Central memory CD8-positive, alpha-beta T cell (primary cell): ENCODE measurements at regions not wholly inside any gene's neighbourhood (a gene's known extent, or its start where the extent isn't known, plus 50 kb on each side); places are given as distances from the start of the nearest gene placed in this dataset.

Experiments
- ATAC-seq: fragments of 150-1000 bp; cut with Tn5 transposase; replicated peaks from 2 replicates; pipeline ENCODE4 v1.10.0; 2022; ENCODE audit warnings: mild to moderate bottlenecking, moderate FRiP score, moderate number of reproducible peaks; ENCODE audit not compliant: poor library complexity, severe bottlenecking; ENCODE audit errors: extremely low read depth
- DNase-seq, 2 donors: peaks; one replicate each; pipeline ENCODE4 v3.0.0; 2021; ENCODE audit warnings: low spot score in 2 of 2
- H3K27ac Mint-ChIP-seq: one replicate; pipeline ENCODE4 v1.8.0; 2022; ENCODE audit warnings: low read depth, mild to moderate bottlenecking, moderate library complexity, mixed read lengths
- H3K27me3 Mint-ChIP-seq: one replicate; pipeline ENCODE4 v1.8.0; 2022; ENCODE audit warnings: mixed read lengths
- H3K36me3 Mint-ChIP-seq: one replicate; pipeline ENCODE4 v1.8.0; 2022; ENCODE audit warnings: mild to moderate bottlenecking, moderate library complexity, mixed read lengths; ENCODE audit not compliant: insufficient read depth
- H3K4me1 Mint-ChIP-seq: one replicate; pipeline ENCODE4 v1.8.0; 2022; ENCODE audit warnings: mixed read lengths
- H3K4me3 Mint-ChIP-seq: one replicate; pipeline ENCODE4 v1.8.0; 2022; ENCODE audit warnings: mild to moderate bottlenecking, moderate library complexity, mixed read lengths
- H3K9me3 Mint-ChIP-seq: one replicate; pipeline ENCODE4 v1.8.0; 2022; ENCODE audit warnings: mixed read lengths

GRCh38 chr2:234655706-234656105 lies 158.8 kb upstream of the ARL4C start:
- Mint-ChIP-seq H3K4me1 (no peaks in the 10 kb centered on the region), H3K27me3 (peaks cover 71% of the 10 kb centered on the region), H3K4me3 (no peak overlapping the region), H3K36me3 (no peaks in the 10 kb centered on the region), H3K9me3 (peaks cover 5% of the 10 kb centered on the region), H3K27ac (no peak overlapping the region)
- DNase-seq (no peak), ATAC-seq (no peak)

GRCh38 chr2:234650911-234651310 lies 154.0 kb upstream of the ARL4C start:
- DNase-seq (no peak), ATAC-seq (no peak)
- no peaks in the 10 kb centered on the region for H3K4me1 Mint-ChIP-seq
- H3K9me3 Mint-ChIP-seq: no peaks in the 10 kb centered on the region
- H3K27me3 Mint-ChIP-seq: peaks cover 50% of the 10 kb centered on the region
- H3K4me3 Mint-ChIP-seq: no peak overlapping the region
- H3K27ac Mint-ChIP-seq: no peak overlapping the region
- no peaks in the 10 kb centered on the region for H3K36me3 Mint-ChIP-seq

DNA sequence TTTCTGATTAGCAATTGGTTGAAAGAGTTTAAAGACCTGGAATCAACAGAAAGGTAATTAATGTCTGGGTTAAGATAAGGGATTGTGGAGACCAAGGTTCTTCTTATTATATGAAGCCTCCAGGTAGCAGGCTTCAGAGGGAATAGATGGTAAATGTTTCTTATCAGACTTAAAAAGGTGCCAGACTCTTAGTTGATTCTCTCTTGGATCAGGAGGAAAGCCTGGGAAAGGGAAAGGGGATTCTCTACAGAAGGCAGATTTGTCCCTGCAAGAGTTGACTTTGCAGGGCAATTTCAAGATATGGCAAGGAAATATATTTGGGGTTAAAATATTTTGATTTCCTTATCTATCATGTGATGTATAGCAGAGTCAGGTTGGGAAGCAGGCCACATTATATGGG lies 153.1 kb upstream of the ARL4C start:
- H3K27me3 Mint-ChIP-seq: peaks cover 50% of the 10 kb centered on the region
- no peaks in the 10 kb centered on the region for H3K4me1 Mint-ChIP-seq
- H3K9me3 Mint-ChIP-seq: no peaks in the 10 kb centered on the region
- DNase-seq (no peak), ATAC-seq (no peak)
- H3K36me3 Mint-ChIP-seq: no peaks in the 10 kb centered on the region
- no peak overlapping the region for H3K27ac Mint-ChIP-seq
- H3K4me3 Mint-ChIP-seq: no peak overlapping the region

DNA sequence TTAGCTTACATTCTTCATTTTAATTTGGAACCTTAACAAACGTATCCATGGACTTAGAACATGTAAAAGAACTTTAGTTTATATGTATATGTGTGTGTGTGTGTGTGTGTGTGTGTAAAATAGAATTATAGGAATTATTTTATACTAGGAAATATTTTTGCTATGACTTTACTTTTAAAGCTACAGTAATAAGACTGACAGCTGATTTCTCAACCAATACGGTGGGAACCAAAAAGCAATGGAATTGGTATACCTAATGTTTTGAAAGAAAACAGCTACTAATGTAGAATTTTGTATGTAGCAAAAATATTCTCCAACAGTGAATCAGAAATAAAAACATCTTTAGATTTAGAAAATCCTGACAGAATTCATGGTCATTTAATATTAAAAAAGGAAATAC lies 146.5 kb upstream of the ARL4C start:
- no peaks in the 10 kb centered on the region for H3K9me3 Mint-ChIP-seq
- no peak overlapping the region for H3K27ac Mint-ChIP-seq
- no peaks in the 10 kb centered on the region for H3K36me3 Mint-ChIP-seq
- peaks cover 32% of the 10 kb centered on the region for H3K27me3 Mint-ChIP-seq
- H3K4me3 Mint-ChIP-seq: no peak overlapping the region
- ATAC-seq (no peak), DNase-seq (no peak)
- H3K4me1 Mint-ChIP-seq: no peaks in the 10 kb centered on the region

GRCh38 chr2:234641086-234641485 lies 144.2 kb upstream of the ARL4C start:
- H3K36me3 Mint-ChIP-seq: no peaks in the 10 kb centered on the region
- H3K4me1 Mint-ChIP-seq: no peaks in the 10 kb centered on the region
- ATAC-seq (no peak), DNase-seq (no peak)
- no peaks in the 10 kb centered on the region for H3K9me3 Mint-ChIP-seq
- peaks cover 35% of the 10 kb centered on the region for H3K27me3 Mint-ChIP-seq
- no peak overlapping the region for H3K27ac Mint-ChIP-seq
- H3K4me3 Mint-ChIP-seq: no peak overlapping the region

DNA sequence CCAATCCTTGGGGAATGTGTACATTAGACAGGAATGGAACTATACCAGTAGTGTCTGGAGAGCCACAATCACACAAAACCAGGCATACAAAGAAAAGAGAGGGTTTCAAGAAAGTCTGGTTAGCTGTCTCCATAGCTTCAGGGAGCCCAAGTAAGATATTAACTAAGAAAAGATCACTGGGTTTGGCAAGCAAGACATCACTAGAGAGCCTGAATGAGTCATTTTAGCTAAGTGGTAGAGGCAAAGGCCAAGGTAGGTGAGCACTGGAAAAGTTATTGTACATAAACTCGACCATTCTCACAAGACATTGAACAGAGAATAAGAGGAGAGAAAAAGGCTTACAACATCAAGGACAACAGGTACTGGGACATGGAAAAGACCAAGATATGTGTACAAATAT lies 143.8 kb upstream of the ARL4C start:
- H3K27ac Mint-ChIP-seq: no peak overlapping the region
- no peaks in the 10 kb centered on the region for H3K36me3 Mint-ChIP-seq
- no peaks in the 10 kb centered on the region for H3K4me1 Mint-ChIP-seq
- no peaks in the 10 kb centered on the region for H3K9me3 Mint-ChIP-seq
- peaks cover 40% of the 10 kb centered on the region for H3K27me3 Mint-ChIP-seq
- no peak for DNase-seq
- no peak for ATAC-seq
- H3K4me3 Mint-ChIP-seq: no peak overlapping the region

DNA sequence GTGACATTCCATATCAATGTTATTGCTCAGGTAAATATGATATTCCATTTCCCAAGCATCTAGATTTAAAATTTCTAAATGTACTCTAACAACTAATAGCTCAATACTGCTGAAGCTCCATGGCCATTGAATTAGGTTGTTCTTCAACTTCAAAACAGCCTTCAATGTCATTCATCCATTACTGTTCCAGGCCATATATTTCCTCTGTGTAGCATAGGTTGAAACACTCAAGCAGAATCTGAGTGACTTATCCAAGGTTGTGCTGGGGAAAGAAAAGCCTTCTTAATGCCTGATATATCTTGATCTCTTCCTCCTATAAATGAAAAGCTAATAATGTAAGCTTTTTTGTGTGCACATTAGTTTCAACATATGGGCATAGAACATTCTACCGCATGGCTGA lies 142.1 kb upstream of the ARL4C start:
- no peak overlapping the region for H3K4me3 Mint-ChIP-seq
- H3K27me3 Mint-ChIP-seq: peaks cover 41% of the 10 kb centered on the region

GRCh38 chr2:234635284-234635683 lies 138.4 kb upstream of the ARL4C start:
- Mint-ChIP-seq H3K36me3 (no peaks in the 10 kb centered on the region), H3K27me3 (peaks cover 47% of the 10 kb centered on the region), H3K9me3 (no peaks in the 10 kb centered on the region), H3K4me1 (no peaks in the 10 kb centered on the region), H3K4me3 (no peak overlapping the region), H3K27ac (no peak overlapping the region)
- no peak for DNase-seq
- no peak for ATAC-seq

More for the DNA sequence above, 142.1 kb upstream of the ARL4C start:
- no peaks in the 10 kb centered on the region for H3K4me1 Mint-ChIP-seq
- no peak for DNase-seq
- no peak for ATAC-seq
- H3K27ac Mint-ChIP-seq: no peak overlapping the region
- H3K36me3 Mint-ChIP-seq: no peaks in the 10 kb centered on the region
- no peaks in the 10 kb centered on the region for H3K9me3 Mint-ChIP-seq

DNA sequence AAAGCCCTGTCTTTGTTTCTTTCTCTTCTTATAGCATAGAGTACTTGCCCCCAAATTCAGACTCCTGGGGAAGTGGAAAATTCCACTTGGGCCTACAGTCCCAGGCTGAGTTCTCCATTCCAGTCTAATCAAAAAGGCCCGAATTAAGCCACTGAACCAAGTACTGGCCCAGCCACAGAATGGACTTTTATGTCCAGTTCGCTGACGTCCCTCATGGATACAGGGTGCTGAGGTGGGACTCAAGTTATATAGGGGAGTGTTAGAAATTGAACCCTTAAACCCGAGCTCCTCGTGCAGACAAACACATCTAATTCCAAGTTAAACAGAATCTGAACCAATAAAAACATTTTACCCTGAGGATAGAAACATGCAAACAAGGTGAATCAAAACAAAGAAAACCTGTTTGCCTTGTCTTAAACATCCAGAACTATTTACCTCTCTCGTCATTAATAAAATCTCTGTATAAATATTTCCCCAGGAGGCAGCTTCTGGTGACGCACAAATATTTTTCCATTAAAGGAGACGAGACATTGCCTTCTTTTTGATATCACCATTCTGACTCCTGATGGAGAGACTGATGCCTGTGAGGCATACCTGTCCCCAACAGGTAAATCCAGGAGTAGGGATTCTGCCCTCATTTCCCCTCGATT lies 136.8 kb upstream of the ARL4C start:
- peaks cover 47% of the 10 kb centered on the region for H3K27me3 Mint-ChIP-seq
- H3K36me3 Mint-ChIP-seq: no peaks in the 10 kb centered on the region
- DNase-seq: no peak
- no peak for ATAC-seq
- H3K27ac Mint-ChIP-seq: no peak overlapping the region
- no peak overlapping the region for H3K4me3 Mint-ChIP-seq
- H3K9me3 Mint-ChIP-seq: no peaks in the 10 kb centered on the region
- no peaks in the 10 kb centered on the region for H3K4me1 Mint-ChIP-seq

DNA sequence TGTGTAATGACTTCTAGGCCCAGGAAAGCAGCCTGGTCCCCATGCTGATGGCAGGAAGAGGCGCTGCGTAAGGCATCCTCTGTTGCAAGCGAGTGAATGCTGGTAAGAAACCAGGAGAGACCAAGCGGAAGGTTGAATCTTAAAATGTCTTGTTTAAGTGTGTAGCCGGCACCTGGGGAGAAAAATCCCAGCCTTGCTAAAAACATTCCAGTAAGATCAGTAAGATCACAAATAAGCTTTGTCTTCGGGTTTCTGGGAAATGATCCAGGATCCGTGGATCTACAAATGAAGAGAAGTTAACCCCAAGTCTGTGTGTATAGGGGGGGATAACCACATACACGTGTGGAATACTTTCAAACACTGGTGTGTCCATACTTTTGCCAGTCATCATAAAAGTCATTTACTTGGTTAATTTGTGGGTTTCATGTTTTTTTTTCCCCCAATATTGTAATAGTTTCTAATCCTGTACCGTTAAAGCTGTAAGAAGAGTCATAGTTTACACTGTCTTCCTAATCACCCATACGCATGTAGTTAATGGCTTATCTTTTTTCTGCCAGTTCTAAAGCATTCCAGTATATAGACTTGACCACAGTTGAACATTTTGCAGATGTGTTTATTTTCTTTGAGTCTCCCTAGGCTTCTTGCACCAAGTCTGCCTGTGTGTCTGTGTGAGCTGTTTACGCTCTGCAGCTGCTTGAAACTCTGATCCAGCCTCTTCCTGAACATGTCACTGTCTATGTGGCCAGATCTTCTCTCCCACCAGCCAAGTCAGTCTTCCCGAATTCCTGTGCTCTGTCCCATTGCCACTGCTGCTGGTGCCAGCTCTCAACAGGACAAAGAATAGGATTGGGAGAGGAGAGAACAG lies 135.9 kb upstream of the ARL4C start:
- H3K9me3 Mint-ChIP-seq: no peaks in the 10 kb centered on the region
- H3K27me3 Mint-ChIP-seq: peaks cover 55% of the 10 kb centered on the region
- ATAC-seq (no peak), DNase-seq (no peak)
- no peaks in the 10 kb centered on the region for H3K4me1 Mint-ChIP-seq
- H3K4me3 Mint-ChIP-seq: no peak overlapping the region
- H3K36me3 Mint-ChIP-seq: no peaks in the 10 kb centered on the region
- no peak overlapping the region for H3K27ac Mint-ChIP-seq

- H3K9me3 Mint-ChIP-seq: no peaks in the 10 kb centered on the region
These were observed 135.0 kb upstream of the ARL4C start for GRCh38 chr2:234631646-234632514.

GRCh38 chr2:234630801-234631261 lies 133.9 kb upstream of the ARL4C start:
- DNase-seq (no peak), ATAC-seq (no peak)
- Mint-ChIP-seq H3K36me3 (peaks cover 1% of the 10 kb centered on the region), H3K27ac (no peak overlapping the region), H3K4me3 (no peak overlapping the region), H3K27me3 (peaks cover 68% of the 10 kb centered on the region), H3K4me1 (no peaks in the 10 kb centered on the region), H3K9me3 (no peaks in the 10 kb centered on the region)

More at GRCh38 chr2:234631646-234632514, 135.0 kb upstream of the ARL4C start:
- Mint-ChIP-seq H3K27me3 (peaks cover 64% of the 10 kb centered on the region), H3K4me1 (no peaks in the 10 kb centered on the region), H3K36me3 (no peaks in the 10 kb centered on the region), H3K27ac (no peak overlapping the region), H3K4me3 (no peak overlapping the region)
- ATAC-seq (no peak), DNase-seq (no peak)
